VCaP (cell line): ENCODE measurements at regions not wholly inside any gene's neighbourhood (a gene's known extent, or its start where the extent isn't known, plus 50 kb on each side); places are given as distances from the start of the nearest gene placed in this dataset.

Experiments
- H3K27ac ChIP-seq: fragments of 450-650 bp; 2 replicates; pipeline ENCODE4 v1.5.1; 2017
- TF ChIP-seq, protein P1 (sequence below): fragments of 450-650 bp; conservative IDR thresholded peaks from 2 replicates; pipeline ENCODE4 v1.5.1; 2017; ENCODE audit warnings: mild to moderate bottlenecking, moderate library complexity

GRCh38 chr14:82420871-82421270 lies 887.2 kb upstream of the SEL1L start:
- H3K27ac ChIP-seq, result no peak overlapping the region
- TF ChIP-seq, protein P1, sequence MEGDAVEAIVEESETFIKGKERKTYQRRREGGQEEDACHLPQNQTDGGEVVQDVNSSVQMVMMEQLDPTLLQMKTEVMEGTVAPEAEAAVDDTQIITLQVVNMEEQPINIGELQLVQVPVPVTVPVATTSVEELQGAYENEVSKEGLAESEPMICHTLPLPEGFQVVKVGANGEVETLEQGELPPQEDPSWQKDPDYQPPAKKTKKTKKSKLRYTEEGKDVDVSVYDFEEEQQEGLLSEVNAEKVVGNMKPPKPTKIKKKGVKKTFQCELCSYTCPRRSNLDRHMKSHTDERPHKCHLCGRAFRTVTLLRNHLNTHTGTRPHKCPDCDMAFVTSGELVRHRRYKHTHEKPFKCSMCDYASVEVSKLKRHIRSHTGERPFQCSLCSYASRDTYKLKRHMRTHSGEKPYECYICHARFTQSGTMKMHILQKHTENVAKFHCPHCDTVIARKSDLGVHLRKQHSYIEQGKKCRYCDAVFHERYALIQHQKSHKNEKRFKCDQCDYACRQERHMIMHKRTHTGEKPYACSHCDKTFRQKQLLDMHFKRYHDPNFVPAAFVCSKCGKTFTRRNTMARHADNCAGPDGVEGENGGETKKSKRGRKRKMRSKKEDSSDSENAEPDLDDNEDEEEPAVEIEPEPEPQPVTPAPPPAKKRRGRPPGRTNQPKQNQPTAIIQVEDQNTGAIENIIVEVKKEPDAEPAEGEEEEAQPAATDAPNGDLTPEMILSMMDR, result no peak

DNA sequence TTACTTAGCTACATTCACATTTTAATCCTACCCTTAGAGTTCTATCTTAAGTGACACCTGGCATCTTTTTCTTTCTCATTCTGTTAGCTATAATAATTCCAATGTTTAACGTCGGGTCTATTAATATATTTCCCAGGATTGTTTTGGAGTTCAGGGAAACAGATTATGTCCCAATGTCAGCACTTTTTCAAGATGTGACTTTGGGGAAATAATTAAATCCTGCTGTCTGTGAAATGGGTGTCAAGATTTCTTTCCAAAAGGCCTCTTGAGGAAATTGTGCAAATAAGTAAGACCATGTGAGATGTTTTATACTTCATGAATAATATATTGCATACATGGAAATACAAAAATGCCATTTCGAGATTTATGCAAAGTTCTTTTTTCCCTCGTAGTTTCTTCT lies 887.6 kb upstream of the SEL1L start:
- TF ChIP-seq, protein P1, result no peak
- no peak overlapping the region for H3K27ac ChIP-seq

DNA sequence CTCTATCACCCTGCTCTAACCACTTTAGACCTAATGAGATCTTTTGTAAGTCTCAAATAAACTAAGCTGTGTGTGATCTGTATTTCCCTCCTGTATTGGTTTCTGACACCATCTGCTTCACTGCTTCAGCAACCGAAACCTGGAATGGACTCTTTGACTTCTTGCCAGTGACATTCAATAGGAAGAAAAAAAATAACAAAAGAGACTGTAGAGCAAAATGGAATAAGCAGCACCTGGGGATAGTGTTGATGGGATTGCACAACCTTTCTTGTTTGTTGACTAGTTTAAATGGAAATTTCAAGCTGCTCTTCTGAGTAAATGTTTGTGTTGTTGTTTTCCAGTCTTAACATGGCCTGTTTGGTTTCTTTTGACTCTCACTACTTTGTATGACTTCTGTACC lies 888.6 kb upstream of the SEL1L start:
- TF ChIP-seq, protein P1, result no peak
- no peak overlapping the region for H3K27ac ChIP-seq

DNA sequence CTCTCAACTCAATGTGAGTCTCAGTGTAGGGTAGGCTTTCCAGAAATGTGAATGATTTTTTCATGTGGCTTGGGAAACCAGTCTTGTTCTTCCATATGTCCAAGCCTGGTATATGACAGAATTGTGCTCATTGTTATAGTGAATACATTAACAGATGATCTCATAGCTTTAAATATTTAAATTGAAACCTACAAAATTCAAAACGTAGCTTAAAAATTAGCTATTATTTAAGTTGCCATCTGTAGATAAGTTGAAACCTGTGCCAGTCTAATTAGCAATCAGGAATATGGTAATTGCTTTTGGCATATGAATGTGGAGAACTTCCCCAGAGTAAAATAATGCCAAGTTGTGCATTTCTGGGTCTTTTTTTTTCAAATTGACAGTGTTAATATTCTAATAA lies 891.6 kb upstream of the SEL1L start:
- H3K27ac ChIP-seq, result no peak overlapping the region
- TF ChIP-seq, protein P1, result no peak

- no peak overlapping the region for H3K27ac ChIP-seq
- TF ChIP-seq, protein P1, result no peak
Measured at GRCh38 chr14:82431031-82431430, 897.4 kb upstream of the SEL1L start.

GRCh38 chr14:82432301-82433105 lies 898.9 kb upstream of the SEL1L start:
- H3K27ac ChIP-seq, result no peak overlapping the region
- TF ChIP-seq, protein P1, result no peak

- no peak overlapping the region for H3K27ac ChIP-seq
- TF ChIP-seq, protein P1, result no peak
Measured at GRCh38 chr14:82438436-82438835, 904.8 kb upstream of the SEL1L start.
